ENCODE measurements at regions not wholly inside any gene's neighbourhood (a gene's known extent, or its start where the extent isn't known, plus 50 kb on each side); places are given as distances from the start of the nearest gene placed in this dataset.

DNA sequence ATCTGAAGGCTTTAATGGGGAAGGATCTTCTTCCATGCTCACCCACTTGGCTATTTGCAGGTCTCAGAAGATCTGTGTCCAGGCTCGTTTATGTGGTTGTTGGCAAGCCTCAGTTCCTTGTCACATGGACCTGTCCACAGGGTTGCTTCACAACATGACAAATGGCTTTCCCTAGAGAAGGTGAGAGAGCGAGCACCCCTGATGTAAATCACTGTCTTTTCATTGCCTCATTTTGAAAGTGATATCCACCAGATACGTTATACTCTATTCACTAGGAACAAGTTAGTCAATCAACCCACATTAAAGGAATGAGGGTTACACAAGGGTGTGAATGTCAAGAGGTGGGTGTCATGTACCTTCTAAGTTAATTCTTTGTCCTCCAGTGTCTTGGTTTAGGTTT lies 433.3 kb downstream of the RPS6KC1 start:
- TF ChIP-seq, protein P1, sequence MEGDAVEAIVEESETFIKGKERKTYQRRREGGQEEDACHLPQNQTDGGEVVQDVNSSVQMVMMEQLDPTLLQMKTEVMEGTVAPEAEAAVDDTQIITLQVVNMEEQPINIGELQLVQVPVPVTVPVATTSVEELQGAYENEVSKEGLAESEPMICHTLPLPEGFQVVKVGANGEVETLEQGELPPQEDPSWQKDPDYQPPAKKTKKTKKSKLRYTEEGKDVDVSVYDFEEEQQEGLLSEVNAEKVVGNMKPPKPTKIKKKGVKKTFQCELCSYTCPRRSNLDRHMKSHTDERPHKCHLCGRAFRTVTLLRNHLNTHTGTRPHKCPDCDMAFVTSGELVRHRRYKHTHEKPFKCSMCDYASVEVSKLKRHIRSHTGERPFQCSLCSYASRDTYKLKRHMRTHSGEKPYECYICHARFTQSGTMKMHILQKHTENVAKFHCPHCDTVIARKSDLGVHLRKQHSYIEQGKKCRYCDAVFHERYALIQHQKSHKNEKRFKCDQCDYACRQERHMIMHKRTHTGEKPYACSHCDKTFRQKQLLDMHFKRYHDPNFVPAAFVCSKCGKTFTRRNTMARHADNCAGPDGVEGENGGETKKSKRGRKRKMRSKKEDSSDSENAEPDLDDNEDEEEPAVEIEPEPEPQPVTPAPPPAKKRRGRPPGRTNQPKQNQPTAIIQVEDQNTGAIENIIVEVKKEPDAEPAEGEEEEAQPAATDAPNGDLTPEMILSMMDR (conservative IDR thresholded peaks at IDR 0.05), result no peak
- TF ChIP-seq ZFX (IDR thresholded peaks at IDR 0.05), result no peak
